IPS-20b (cell line): ENCODE measurements at regions not wholly inside any gene's neighbourhood (a gene's known extent, or its start where the extent isn't known, plus 50 kb on each side); places are given as distances from the start of the nearest gene placed in this dataset.

Experiments
- H3K27ac ChIP-seq: one replicate; pipeline ENCODE4 v1.5.1; 2013; ENCODE audit warnings: low read length
- H3K27me3 ChIP-seq: 2 replicates; pipeline ENCODE4 v1.6.1; 2013; ENCODE audit warnings: mild to moderate bottlenecking, low read length, inconsistent platforms; ENCODE audit not compliant: insufficient read depth
- H3K36me3 ChIP-seq: 2 replicates; pipeline ENCODE4 v1.6.1; 2013; ENCODE audit warnings: low read depth, mild to moderate bottlenecking, inconsistent platforms, low read length, moderate library complexity; ENCODE audit not compliant: insufficient read depth
- H3K4me1 ChIP-seq: 2 replicates; pipeline ENCODE4 v1.6.1; 2013; ENCODE audit warnings: mild to moderate bottlenecking, control low read depth, inconsistent platforms, low read length, moderate library complexity; ENCODE audit not compliant: insufficient read depth
- H3K4me3 ChIP-seq: 2 replicates; pipeline ENCODE4 v1.5.1; 2013; ENCODE audit warnings: mild to moderate bottlenecking, low read length, inconsistent platforms
- H3K9ac ChIP-seq: 2 replicates; pipeline ENCODE4 v1.6.1; 2013; ENCODE audit warnings: low read depth, mild to moderate bottlenecking, inconsistent platforms, low read length, moderate library complexity
- H3K9me3 ChIP-seq: 2 replicates; pipeline ENCODE4 v1.6.1; 2013; ENCODE audit warnings: mild to moderate bottlenecking, low read depth, low read length, inconsistent platforms; ENCODE audit not compliant: insufficient read depth

DNA sequence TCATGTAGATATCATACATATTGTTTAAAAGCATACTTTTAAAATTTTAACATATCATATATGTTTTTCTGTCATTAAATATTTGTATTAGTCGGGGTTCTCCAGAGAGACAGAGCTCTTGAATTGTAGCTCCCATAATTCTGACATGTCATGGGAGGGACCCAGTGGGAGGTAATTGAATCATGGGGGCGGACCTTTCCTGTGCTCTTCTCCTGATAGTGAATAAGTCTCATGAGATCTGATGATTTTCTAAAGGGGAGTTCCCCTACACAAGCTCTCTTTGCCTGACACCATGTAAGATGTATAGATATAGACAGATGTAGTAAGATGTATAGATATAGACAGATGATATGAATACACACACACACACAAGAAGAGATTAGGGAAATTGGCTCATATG is 161.2 kb upstream of the ABI3BP start:
- Histone ChIP-seq H3K9me3 (no peaks in the 10 kb centered on the region), H3K27me3 (no peaks in the 10 kb centered on the region), H3K27ac (no peak overlapping the region), H3K36me3 (no peaks in the 10 kb centered on the region), H3K4me1 (no peaks in the 10 kb centered on the region), H3K4me3 (no peak overlapping the region), H3K9ac (no peak overlapping the region)

DNA sequence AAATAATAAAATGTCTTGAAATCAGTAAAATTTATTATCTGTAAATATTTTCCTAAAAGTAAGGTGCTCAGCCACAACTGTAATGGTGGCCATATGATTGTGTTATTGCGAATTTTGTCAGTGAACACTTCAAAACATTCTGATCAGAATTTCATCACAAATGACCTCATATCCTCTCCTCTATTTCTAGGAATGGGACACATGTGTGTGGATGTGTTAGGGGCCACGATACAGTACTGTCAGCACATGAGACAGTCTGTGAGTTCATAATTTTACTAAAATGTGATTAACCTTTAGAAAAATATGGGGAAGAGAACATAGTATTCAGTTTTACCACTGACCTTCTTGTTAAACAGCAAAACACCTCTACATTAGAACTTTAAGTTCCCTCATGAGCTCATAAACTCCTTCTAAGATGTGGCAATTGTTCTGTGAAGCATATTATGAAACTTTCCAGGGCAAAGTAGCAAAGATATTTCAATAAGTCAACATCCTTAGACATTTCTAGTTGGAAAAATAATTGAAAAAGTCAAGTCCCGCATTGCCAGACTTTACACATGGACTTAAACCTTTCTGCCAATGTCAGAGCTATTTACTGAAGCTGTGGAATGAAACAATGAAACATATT is 158.2 kb upstream of the ABI3BP start:
- H3K9me3 ChIP-seq = no peaks in the 10 kb centered on the region
- H3K4me3 ChIP-seq = no peak overlapping the region
- no peaks in the 10 kb centered on the region for H3K4me1 ChIP-seq
- H3K27me3 ChIP-seq = no peaks in the 10 kb centered on the region
- H3K27ac ChIP-seq = no peak overlapping the region
- no peak overlapping the region for H3K9ac ChIP-seq
- H3K36me3 ChIP-seq = no peaks in the 10 kb centered on the region

DNA sequence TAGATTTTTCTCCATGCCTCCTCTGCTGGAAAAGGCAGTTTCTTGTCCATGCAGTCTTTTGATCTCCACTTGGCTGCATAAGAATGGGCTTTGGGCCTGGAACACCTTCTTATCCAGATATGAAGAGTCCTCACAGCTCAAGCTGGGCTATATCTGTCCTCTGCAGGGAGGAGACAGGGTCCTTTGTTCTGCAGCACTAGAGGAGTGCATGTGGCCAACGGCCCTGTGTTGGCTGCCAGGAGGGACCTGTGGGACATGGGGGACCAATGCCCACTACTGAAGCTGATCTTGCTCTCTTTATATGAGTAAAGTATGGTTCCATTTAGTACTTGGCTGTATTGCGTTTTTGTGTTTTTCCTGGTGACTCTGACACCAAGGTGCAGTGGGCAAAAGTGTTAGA is 157.3 kb upstream of the ABI3BP start:
- Histone ChIP-seq H3K9ac (no peak overlapping the region), H3K27ac (no peak overlapping the region), H3K4me3 (no peak overlapping the region), H3K4me1 (no peaks in the 10 kb centered on the region), H3K9me3 (no peaks in the 10 kb centered on the region), H3K27me3 (no peaks in the 10 kb centered on the region), H3K36me3 (no peaks in the 10 kb centered on the region)

DNA sequence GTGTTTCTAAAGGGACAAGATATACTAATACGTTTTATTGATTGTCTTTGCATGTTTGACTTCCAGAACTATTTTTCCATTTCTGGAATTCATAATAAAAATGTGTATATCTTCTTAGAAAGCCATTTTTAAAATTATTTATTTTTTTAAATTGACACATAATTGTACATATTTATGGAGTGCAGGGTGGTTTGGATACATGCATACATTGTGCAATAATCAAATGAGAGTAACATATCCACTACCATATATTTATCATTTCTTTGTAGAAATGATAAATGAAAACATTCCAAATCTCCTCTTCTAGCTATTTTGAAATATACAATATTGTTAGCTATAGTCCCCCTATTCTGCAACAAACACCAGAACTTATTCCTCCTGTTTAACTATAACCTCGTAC is 156.5 kb upstream of the ABI3BP start:
- no peak overlapping the region for H3K4me3 ChIP-seq
- no peak overlapping the region for H3K27ac ChIP-seq
- H3K27me3 ChIP-seq = no peaks in the 10 kb centered on the region
- no peaks in the 10 kb centered on the region for H3K4me1 ChIP-seq
- no peaks in the 10 kb centered on the region for H3K36me3 ChIP-seq
- H3K9ac ChIP-seq = no peak overlapping the region
- no peaks in the 10 kb centered on the region for H3K9me3 ChIP-seq

DNA sequence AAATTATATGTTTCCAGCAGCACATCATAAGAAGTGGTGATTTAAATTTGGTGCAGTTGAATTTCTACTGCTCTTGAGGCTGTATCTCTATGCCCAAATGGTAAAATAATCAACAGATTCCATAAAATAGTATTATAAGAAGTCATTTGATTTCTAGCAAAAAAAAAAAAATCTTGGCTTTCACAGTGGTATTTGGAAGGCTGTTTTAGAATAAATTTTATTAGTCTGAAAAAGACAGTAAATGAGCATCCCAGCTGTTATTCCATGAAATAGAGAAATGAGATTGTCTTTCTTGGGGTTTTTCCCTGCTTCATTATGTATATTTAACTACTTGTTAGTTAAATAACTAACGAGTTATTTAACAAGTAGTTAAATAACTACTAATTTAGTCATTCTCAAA is 156.0 kb upstream of the ABI3BP start:
- H3K4me3 ChIP-seq = no peak overlapping the region
- H3K36me3 ChIP-seq = no peaks in the 10 kb centered on the region
- H3K27me3 ChIP-seq = no peaks in the 10 kb centered on the region
- H3K27ac ChIP-seq = no peak overlapping the region
- no peaks in the 10 kb centered on the region for H3K9me3 ChIP-seq
- H3K4me1 ChIP-seq = no peaks in the 10 kb centered on the region
- H3K9ac ChIP-seq = no peak overlapping the region

DNA sequence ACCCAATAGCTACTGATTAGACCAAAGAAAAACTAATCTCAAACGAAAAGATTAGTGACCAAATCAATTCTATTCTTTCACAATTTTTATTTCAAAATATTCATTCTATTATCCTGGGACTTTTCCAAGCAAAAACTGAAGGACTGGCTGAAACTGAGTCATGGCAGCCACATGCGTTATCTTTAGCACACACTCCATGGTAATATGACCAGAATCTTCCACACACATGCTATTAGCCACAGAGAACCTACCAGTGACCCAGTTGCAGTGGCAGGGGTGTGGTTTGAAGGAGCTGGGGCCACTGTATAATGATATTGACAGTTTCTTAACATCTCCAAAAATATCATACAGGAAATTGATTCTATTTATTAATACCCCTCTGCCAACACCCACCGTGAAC is 154.8 kb upstream of the ABI3BP start:
- no peaks in the 10 kb centered on the region for H3K9me3 ChIP-seq
- no peak overlapping the region for H3K9ac ChIP-seq
- H3K27ac ChIP-seq = no peak overlapping the region
- H3K36me3 ChIP-seq = no peaks in the 10 kb centered on the region
- no peak overlapping the region for H3K4me3 ChIP-seq
- no peaks in the 10 kb centered on the region for H3K4me1 ChIP-seq
- H3K27me3 ChIP-seq = no peaks in the 10 kb centered on the region

DNA sequence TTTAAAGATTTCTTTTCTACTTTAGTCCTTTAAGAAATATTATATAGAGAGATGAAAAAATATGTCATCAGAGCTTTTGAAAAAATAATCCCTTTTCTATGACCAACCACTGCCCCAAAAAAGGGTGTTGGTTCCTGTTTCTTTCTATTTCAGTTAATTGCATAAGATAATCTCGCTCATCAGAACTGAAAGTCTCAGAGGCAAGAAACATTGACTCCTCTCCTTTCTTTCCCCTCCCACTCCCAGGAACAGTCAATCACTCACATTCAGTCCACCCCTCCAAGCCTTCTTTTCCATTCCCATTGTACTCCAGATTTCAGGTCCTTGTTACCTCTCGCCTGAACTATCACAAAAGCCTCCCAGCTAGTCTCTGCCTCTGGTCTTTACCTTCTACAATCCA is 153.7 kb upstream of the ABI3BP start:
- Histone ChIP-seq H3K27me3 (no peaks in the 10 kb centered on the region), H3K4me1 (no peaks in the 10 kb centered on the region), H3K9ac (no peak overlapping the region), H3K27ac (no peak overlapping the region), H3K4me3 (no peak overlapping the region), H3K9me3 (no peaks in the 10 kb centered on the region), H3K36me3 (no peaks in the 10 kb centered on the region)

DNA sequence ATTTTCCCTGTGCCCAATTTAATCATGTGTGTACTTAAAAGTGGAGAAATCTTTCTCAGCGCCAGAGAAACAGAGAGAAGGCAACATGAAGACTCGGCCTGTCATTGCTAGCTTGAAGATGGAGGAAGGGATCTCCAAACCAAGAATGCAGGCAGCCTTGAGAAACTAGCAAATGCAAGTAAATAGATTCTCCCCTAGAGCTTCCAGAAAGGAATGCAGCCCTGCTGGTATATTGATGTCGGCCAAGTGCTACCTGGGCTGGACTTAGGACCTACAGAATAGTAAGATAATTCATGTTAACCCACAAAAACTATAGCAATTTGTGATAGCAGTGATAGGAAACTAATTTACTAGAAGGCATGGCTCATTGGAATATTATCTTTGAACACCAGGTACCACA is 150.9 kb upstream of the ABI3BP start:
- Histone ChIP-seq H3K4me3 (no peak overlapping the region), H3K27me3 (no peaks in the 10 kb centered on the region), H3K4me1 (no peaks in the 10 kb centered on the region), H3K27ac (no peak overlapping the region), H3K36me3 (no peaks in the 10 kb centered on the region), H3K9ac (no peak overlapping the region), H3K9me3 (no peaks in the 10 kb centered on the region)

DNA sequence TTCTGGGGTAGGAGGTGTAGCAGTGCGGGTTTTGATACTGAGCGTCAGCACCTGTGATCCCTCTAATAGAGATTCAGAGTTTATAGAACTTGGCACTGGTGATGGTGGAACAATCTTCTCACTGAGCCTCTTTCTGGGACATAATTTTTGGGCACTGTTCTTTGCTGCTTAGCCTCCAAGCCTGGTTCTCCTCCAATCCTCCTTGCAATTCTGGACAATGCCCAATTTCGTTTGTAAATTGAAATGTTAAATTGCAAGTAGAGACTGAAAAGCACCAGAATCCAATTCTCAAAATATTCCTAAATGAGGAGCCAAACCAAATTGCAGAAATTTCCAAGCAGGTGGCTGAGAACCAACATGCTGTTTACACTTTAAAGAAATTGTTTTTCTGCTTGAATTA is 149.8 kb upstream of the ABI3BP start:
- Histone ChIP-seq H3K4me3 (no peak overlapping the region), H3K9me3 (no peaks in the 10 kb centered on the region), H3K4me1 (no peaks in the 10 kb centered on the region), H3K9ac (no peak overlapping the region), H3K27ac (no peak overlapping the region), H3K27me3 (no peaks in the 10 kb centered on the region), H3K36me3 (no peaks in the 10 kb centered on the region)

DNA sequence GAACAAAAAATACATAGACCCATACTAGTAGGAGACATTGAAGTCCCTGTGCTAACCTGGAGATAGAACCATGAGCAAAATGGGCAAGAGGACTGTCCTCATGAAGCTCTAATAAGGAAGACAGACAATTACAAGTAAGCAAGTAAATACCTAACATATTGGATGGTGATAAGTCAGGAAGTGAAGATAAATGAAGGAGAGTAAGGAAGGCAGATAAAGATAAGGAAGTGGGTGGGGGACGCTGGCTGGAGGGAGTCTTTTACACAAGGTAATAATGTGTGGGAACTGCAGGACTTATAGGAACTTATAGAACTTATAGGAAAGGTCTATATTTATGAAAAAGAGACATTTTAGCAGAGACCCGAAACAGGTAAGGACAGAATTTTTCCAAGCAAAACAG is 148.9 kb upstream of the ABI3BP start:
- H3K27ac ChIP-seq = no peak overlapping the region
- H3K9ac ChIP-seq = no peak overlapping the region
- no peaks in the 10 kb centered on the region for H3K36me3 ChIP-seq
- H3K4me3 ChIP-seq = no peak overlapping the region
- no peaks in the 10 kb centered on the region for H3K27me3 ChIP-seq
- no peaks in the 10 kb centered on the region for H3K4me1 ChIP-seq
- H3K9me3 ChIP-seq = no peaks in the 10 kb centered on the region

DNA sequence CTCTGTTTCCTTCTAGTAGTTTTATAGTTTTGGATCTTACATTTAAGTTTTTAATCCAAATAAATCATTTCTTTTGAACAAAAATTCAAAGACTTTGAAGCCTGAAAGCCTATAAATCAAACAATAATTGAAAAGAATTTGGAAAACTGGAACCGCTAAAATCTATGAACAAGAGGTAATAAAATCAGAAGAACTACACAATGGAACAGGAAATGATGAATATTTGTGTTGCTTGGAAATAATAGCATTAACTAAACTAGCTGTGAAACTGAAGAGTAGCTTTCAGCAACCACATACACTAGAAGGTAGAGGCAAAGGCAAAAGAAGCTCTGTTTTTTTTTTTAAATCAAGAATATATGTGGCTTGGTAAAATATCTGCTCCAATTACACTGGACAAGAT is 147.9 kb upstream of the ABI3BP start:
- Histone ChIP-seq H3K9me3 (no peaks in the 10 kb centered on the region), H3K27me3 (no peaks in the 10 kb centered on the region), H3K4me3 (no peak overlapping the region), H3K36me3 (no peaks in the 10 kb centered on the region), H3K27ac (no peak overlapping the region), H3K9ac (no peak overlapping the region), H3K4me1 (no peaks in the 10 kb centered on the region)

DNA sequence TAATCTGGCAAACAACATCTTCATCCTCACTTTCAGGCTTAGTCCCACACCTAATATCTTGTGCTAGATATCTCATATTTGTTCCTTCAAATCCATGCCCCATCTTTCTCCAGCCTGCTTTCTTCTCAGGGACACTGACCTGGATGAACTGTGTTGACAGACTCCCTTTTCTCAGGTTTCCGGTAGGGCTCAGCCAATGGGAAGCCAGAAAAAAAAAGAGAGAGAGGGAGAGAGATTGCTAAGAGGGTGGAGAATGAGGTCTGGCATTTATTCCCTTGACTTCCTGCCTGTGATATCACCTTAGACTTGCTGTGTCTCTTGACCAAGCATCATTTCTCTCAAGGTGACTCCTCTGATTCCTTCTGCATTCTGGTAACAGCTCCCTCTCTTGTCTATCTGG is 145.6 kb upstream of the ABI3BP start:
- no peaks in the 10 kb centered on the region for H3K27me3 ChIP-seq
- H3K4me1 ChIP-seq = no peaks in the 10 kb centered on the region
- no peak overlapping the region for H3K9ac ChIP-seq
- H3K4me3 ChIP-seq = no peak overlapping the region
- H3K27ac ChIP-seq = no peak overlapping the region
- H3K9me3 ChIP-seq = no peaks in the 10 kb centered on the region
- no peaks in the 10 kb centered on the region for H3K36me3 ChIP-seq

DNA sequence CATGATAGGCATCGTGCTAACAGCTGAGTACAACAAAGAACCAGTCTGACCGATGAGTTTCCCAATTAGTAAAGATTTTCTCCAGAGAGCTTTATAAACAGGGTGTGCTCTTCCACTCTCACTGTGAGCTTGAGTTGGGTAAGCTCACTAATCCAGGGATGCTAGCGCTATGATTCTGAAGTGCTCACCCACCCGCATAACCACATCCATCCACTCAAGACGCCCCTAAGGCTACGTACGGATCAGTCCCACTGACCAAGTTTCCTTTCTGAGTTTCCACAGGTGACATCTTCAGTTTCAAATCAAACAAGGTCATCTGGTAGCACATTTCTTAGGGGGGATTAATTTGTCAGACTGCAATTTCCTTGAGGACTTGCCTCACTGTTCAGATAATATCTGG is 141.1 kb upstream of the ABI3BP start:
- no peak overlapping the region for H3K4me3 ChIP-seq
- no peaks in the 10 kb centered on the region for H3K36me3 ChIP-seq
- no peaks in the 10 kb centered on the region for H3K27me3 ChIP-seq
- no peak overlapping the region for H3K27ac ChIP-seq
- H3K4me1 ChIP-seq = no peaks in the 10 kb centered on the region
- no peaks in the 10 kb centered on the region for H3K9me3 ChIP-seq
- no peak overlapping the region for H3K9ac ChIP-seq
